GM11168 (cell line): ENCODE measurements at regions not wholly inside any gene's neighbourhood (a gene's known extent, or its start where the extent isn't known, plus 50 kb on each side); places are given as distances from the start of the nearest gene placed in this dataset.
"Not testable (repeated sequence)": the region's sequence is repeated elsewhere in the genome, so short reads cannot be mapped to it uniquely, and the experiment has no call there.

ENCODE experiments used
- in situ Hi-C: fragments of 300-500 bp; cut with MboI; formaldehyde crosslinking; loops from one replicate; pipeline ENCODE4 v1.12.0; 2022; ENCODE audit warnings: low sequenced_read_pairs; ENCODE audit not compliant: unreplicated experiment

DNA sequence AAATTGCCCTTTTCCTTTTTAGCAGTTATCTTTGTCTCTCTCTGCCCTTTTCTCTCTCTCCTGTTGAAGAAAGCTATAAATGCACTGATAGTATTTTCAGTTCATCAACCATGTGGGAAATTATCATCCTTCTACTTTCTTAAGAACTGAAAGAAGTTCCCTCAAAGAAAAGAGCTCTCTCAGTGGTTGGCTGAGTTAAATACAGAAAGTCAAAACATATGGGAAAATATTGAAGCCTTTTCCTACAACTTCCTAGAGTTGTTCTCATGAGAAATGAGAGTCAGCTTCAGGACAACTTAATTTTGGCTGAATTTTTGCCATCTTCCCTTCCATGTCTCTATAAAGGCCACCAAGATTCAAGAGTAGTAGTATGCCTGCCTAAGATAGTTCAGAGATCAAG is 96.7 kb downstream of the NFKBIZ start:
- in situ Hi-C loops, result no loop called here

- in situ Hi-C loops, result no loop called here
These were observed 97.6 kb downstream of the NFKBIZ start for GRCh38 chr3:101946906-101947305.

DNA sequence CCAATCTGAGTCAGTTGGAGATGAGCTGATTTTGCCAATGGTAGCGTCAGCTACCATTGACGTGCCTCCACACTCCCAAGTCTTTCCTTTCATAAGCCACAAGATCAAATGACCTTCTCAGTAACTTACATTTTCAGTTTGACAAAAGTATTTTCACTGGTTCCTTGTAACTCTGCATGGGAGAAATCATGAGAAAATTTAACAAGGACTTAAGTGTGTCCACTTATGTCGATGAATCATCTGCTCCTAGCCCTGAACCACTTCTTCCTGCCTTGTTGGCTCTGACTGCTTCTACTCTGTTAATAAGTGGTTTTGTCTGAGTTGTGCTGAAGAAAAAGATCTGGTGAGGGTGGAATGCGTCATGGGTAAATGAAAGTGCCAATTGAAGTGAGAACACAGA is 101.2 kb downstream of the NFKBIZ start:
- in situ Hi-C loops, result no loop called here

- in situ Hi-C loops, result no loop called here
These were observed 101.8 kb downstream of the NFKBIZ start for GRCh38 chr3:101950985-101951733.

DNA sequence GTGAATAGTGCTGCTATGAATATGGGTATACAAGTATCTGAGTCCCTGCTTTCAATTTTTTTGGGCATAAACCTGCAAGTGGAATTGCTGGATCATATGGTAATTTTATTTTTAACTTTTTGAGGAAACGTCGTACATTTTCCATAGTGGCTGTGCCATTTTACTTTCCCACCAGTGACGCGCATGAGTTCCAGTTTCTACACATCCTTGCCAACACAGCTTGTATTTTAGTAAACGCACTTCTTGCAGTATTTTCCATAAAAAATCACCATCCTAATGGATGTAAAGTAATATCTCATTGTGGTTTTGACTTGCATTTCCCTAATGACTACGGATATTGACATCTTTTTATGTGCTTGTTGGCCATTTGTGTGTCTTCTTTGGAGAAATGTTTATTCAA is 105.0 kb downstream of the NFKBIZ start:
- in situ Hi-C loops, result no loop called here

- in situ Hi-C loops, result no loop called here
These were observed 105.6 kb downstream of the NFKBIZ start for GRCh38 chr3:101954936-101955335.

GRCh38 chr3:101962055-101962454 is 112.7 kb downstream of the NFKBIZ start:
- in situ Hi-C loops, result no loop called here

DNA sequence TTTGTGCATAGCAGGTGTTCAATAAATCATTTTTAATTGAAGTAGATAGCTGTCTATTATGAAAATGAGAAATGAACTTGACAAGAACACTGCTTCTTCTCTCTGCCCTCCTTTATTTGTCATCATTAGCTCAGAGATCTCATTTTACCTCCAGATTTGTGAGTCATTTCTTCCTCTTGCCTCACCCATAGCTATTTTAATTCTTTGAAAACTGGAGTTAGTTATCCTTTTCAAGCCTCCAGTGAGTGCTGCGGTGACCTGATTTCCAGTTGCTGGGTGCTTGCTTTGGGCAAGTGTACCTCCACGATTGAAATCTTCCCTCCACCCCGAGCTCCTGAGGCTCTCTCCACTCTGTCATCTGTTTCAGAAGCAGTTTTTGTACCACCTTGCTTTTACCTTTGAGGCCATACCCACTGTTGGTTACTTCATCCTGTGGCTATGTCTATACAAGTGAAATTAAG is 114.6 kb downstream of the NFKBIZ start:
- in situ Hi-C loops, result no loop called here

DNA sequence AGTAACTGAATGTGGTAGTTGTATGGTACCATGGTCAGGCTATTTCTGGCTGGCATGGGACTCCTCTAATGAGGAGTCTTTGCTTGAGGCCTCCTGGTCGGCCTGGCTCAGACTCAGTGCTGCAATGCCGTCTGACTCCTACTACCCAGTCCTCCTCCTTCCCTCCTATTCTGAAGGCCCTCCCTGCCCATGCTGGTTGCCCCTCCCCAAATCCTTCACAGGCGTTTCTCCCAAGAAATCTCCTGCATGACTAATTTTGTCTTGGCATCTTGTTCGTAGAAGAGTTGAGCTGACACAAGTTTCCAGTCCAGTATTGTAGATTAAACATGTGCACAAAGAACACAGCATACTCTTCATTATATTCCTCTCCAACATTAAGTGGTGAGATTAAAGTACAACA is 115.5 kb downstream of the NFKBIZ start:
- in situ Hi-C loops, result no loop called here

GRCh38 chr3:101966226-101966625 is 116.9 kb downstream of the NFKBIZ start:
- in situ Hi-C loops, result no loop called here

DNA sequence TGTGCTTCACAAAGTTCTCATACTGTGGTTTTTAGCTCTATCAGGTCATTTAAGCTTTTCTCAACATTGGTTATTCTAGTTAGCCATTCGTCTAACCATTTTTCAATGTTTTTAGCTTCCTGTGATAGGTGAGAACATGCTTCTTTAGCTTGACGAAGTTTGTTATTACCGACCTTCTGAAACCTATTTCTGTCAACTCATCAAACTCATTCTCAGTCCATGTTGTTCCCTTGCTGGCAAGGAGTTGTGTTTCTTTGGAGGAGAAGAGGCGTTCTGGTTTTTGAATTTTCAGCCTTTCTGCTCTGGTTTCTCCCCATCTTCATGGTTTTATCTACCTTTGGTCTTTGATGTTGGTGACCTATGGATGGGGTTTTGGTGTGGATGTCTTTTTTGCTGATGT is 120.9 kb downstream of the NFKBIZ start:
- in situ Hi-C loops, result no loop called here

GRCh38 chr3:101970905-101971304 is 121.6 kb downstream of the NFKBIZ start:
- in situ Hi-C loops, result no loop called here

DNA sequence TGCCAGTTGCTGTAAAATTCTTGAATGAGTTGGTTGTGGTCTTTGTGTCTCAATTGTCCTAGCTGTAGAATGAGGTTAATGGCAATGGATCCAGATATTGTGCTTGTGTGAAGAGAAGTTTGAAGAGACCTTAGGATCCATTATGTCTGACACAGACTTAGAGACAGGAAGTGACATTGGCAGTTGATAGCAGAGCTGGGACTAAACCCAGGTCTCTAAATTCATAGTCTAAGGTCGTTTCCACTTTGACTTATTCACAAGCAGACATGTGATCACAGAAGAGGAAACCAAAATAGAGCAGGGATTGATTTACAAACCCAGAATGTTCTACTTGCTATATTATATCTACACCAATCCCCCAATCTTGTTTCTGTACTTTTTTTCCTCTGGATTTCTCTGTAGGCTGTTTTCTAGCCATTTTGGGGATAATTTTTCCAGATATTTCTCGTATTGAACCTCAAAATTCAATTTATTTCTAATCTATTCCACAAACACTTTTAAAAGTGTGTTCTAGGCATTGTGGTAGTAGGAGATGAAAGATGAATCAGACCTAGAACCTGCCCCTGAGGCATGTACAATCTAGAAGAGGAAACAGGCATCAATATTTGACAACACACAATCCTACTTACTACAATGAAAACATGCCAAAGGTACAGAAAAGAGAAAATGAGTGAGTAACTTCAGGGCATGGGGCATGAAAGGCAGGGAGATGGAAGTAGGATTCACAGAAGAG is 123.3 kb downstream of the NFKBIZ start:
- in situ Hi-C loops, result no loop called here

DNA sequence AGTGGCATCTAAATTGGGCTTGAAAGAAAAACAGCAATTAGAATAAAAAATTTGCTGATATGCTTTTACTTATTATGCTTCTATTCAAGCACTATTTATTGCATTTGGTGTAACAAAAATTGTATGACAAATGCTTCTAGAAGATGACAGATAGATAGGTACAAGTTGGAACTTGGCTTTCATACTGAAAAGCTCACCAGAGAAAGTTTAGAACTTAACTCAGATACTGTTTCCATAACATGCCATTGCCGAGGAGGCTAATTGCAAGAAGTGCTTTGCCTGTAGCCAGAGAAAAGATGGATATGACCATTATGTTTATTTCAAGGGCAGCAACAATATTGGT is 123.8 kb downstream of the NFKBIZ start:
- in situ Hi-C loops, result no loop called here

DNA sequence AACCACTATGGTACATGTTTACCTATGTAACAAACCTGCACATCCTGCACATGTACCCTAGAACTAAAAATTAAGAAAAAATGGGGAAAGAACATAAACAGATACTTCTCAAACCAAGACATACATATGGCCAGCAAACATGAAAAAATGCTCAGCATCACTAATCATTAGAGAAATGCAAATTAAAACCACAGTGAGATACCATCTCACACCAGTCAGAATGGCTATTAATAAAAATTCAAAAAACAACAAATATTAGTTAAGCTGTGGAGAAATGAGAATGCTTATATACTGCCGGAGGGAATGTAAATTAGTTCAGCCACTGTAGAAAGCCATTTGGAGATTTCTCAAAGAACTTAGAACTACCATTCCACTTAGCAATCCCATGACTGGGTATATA is 126.1 kb downstream of the NFKBIZ start:
- in situ Hi-C loops, result not testable (repeated sequence)

DNA sequence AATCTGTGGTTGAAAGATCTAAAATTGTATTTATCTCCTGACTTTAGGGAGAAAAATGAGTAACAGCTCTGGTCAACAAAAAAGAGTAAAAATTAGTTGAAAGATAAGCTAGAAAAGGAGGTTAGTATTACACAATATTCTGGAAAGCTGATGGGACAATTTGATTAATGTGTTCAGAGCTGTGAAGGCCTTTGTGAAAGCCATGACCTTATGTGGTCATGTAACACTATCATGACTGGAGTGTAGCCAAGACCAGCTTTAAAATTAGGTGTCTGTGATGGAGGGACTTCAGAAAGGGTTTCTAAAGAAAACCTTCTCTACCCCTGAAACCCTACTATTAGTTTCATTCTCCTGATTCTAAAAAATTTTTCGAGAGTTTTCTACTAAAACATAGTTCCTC is 127.2 kb downstream of the NFKBIZ start:
- in situ Hi-C loops, result no loop called here

GRCh38 chr3:101978348-101978747 is 129.0 kb downstream of the NFKBIZ start:
- in situ Hi-C loops, result no loop called here

GRCh38 chr3:101979033-101979432 is 129.7 kb downstream of the NFKBIZ start:
- in situ Hi-C loops, result no loop called here

DNA sequence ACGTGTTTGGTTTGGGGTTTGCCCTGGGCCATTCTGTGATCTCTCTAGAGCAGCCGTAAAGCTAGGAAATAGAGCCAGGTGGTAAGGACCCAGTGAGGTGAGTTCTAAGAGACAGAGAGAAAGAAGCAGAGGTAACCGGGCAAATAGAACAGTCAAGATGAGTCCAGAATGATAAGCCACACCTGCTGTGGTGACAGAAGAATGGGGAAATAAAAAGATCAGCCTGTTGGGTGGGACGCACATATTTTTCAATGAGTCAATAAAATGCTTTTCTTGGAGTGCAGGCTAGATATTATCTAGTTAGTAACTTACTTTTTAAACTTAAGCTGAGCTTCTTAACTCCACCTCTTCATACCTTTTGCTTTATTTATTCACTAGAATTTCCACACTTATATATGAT is 135.0 kb downstream of the NFKBIZ start:
- in situ Hi-C loops, result no loop called here

DNA sequence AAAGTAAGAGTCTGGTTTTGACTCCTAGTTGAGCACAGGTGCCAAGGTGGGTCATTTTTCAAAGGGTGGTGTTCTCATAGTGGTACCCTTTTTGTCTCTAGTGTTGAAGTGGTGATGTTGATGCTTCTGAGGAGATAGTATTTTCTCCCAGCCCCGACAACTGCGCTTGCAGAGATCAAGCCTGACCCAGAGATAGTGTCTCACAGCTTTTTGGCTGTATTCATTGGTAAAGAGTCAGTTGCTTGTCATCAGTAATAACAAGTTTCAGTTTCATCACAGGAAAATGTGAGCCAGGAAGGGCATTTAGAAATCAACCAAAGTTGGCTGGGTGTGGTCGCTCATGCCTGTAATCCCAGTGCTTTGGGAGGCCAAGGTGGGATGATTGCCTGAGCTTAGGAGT is 139.3 kb downstream of the NFKBIZ start:
- in situ Hi-C loops, result no loop called here

DNA sequence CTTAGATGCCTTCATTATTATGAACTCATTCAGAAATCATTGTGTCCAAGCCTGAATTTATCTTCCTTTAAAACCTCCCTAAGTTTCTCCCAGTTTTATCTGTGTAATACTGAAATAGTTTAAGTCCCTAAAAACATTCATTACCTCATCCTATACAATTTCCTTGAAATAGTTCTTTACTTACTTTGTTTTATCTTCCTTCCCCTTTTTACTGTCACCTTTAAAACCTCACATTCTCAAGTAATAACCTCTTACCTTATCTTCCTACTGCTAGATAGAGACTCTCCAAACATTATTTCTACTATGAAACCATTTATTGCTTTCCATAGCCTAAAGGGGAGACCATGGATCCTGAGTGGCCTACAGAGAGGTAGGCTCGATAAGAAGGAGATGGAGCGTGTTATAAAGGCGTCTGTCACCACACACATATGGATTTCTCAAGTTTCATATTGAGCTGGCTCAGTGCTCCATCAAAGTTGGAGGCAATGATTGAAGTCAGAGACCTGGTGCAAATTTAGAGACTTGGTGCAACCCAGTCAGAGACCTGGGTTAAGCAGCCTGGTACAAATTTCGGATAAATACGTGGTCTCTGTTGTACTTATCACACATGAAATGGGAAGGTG is 140.4 kb downstream of the NFKBIZ start:
- in situ Hi-C loops, result no loop called here
